ENCODE measurements at regions not wholly inside any gene's neighbourhood (a gene's known extent, or its start where the extent isn't known, plus 50 kb on each side); places are given as distances from the start of the nearest gene placed in this dataset.
"Not testable (repeated sequence)": the region's sequence is repeated elsewhere in the genome, so short reads cannot be mapped to it uniquely, and the experiment has no call there.

GRCh38 chr17:53630115-53630514 lies 192.6 kb upstream of the KIF2B start:
- no peak for DNase-seq
- no peaks in the 10 kb centered on the region for H3K36me3 Mint-ChIP-seq (ENCODE audit: low read depth)
- no peaks in the 10 kb centered on the region for H3K4me1 Mint-ChIP-seq (ENCODE audit: low read depth)
- no peak overlapping the region for H3K27ac Mint-ChIP-seq
- H3K4me3 Mint-ChIP-seq = no peak overlapping the region
- intact Hi-C loops (cut with micrococcal nuclease) = no loop called here
- no peaks in the 10 kb centered on the region for H3K27me3 Mint-ChIP-seq (ENCODE audit: low read depth)
- CTCF ChIA-PET = no interaction called here
- H3K9me3 Mint-ChIP-seq = peaks cover 6% of the 10 kb centered on the region

GRCh38 chr17:53629188-53629587 lies 193.5 kb upstream of the KIF2B start:
- intact Hi-C loops (cut with micrococcal nuclease) = no loop called here
- H3K4me3 Mint-ChIP-seq = no peak overlapping the region
- H3K27me3 Mint-ChIP-seq (ENCODE audit: low read depth) = no peaks in the 10 kb centered on the region
- no peaks in the 10 kb centered on the region for H3K36me3 Mint-ChIP-seq (ENCODE audit: low read depth)
- no peaks in the 10 kb centered on the region for H3K4me1 Mint-ChIP-seq (ENCODE audit: low read depth)
- CTCF ChIA-PET = no interaction called here
- H3K9me3 Mint-ChIP-seq = peaks cover 8% of the 10 kb centered on the region
- no peak for DNase-seq
- no peak overlapping the region for H3K27ac Mint-ChIP-seq

- no peaks in the 10 kb centered on the region for H3K27me3 Mint-ChIP-seq (ENCODE audit: low read depth)
- peaks cover 6% of the 10 kb centered on the region for H3K9me3 Mint-ChIP-seq
- no peak overlapping the region for H3K4me3 Mint-ChIP-seq
- no peaks in the 10 kb centered on the region for H3K4me1 Mint-ChIP-seq (ENCODE audit: low read depth)
- H3K36me3 Mint-ChIP-seq (ENCODE audit: low read depth) = no peaks in the 10 kb centered on the region
- intact Hi-C loops (cut with micrococcal nuclease) = no loop called here
- no peak overlapping the region for H3K27ac Mint-ChIP-seq
- CTCF ChIA-PET = no interaction called here
- no peak for DNase-seq
These were observed 194.7 kb upstream of the KIF2B start for GRCh38 chr17:53628011-53628410.

GRCh38 chr17:53627511-53627910 lies 195.2 kb upstream of the KIF2B start:
- Mint-ChIP-seq H3K27me3 (ENCODE audit: low read depth) (no peaks in the 10 kb centered on the region), H3K4me1 (ENCODE audit: low read depth) (no peaks in the 10 kb centered on the region), H3K4me3 (no peak overlapping the region), H3K27ac (no peak overlapping the region), H3K9me3 (peaks cover 5% of the 10 kb centered on the region), H3K36me3 (ENCODE audit: low read depth) (no peaks in the 10 kb centered on the region)
- CTCF ChIA-PET = no interaction called here
- no peak for DNase-seq
- intact Hi-C loops (cut with micrococcal nuclease) = no loop called here

- CTCF ChIA-PET = no interaction called here
- Mint-ChIP-seq H3K36me3 (ENCODE audit: low read depth) (no peaks in the 10 kb centered on the region), H3K27ac (no peak overlapping the region), H3K4me3 (no peak overlapping the region), H3K27me3 (ENCODE audit: low read depth) (no peaks in the 10 kb centered on the region), H3K4me1 (ENCODE audit: low read depth) (no peaks in the 10 kb centered on the region), H3K9me3 (peaks cover 5% of the 10 kb centered on the region)
- intact Hi-C loops (cut with micrococcal nuclease) = no loop called here
- DNase-seq = no peak
These were observed 196.4 kb upstream of the KIF2B start for GRCh38 chr17:53626286-53626685.

GRCh38 chr17:53619025-53619424 lies 203.7 kb upstream of the KIF2B start:
- H3K36me3 Mint-ChIP-seq (ENCODE audit: low read depth) = no peaks in the 10 kb centered on the region
- no peak overlapping the region for H3K27ac Mint-ChIP-seq
- no peak for DNase-seq
- H3K4me3 Mint-ChIP-seq = no peak overlapping the region
- peaks cover 2% of the 10 kb centered on the region for H3K9me3 Mint-ChIP-seq
- no peaks in the 10 kb centered on the region for H3K27me3 Mint-ChIP-seq (ENCODE audit: low read depth)
- intact Hi-C loops (cut with micrococcal nuclease) = no loop called here
- no peaks in the 10 kb centered on the region for H3K4me1 Mint-ChIP-seq (ENCODE audit: low read depth)
- CTCF ChIA-PET = interaction anchor here (0.6 kb wide), 1 partner anchor 1582 kb away, joined by 4 read pairs; no protein-coding TSS in a partner anchor

- H3K4me3 Mint-ChIP-seq; intact Hi-C loops (cut with micrococcal nuclease); H3K27ac Mint-ChIP-seq; H3K36me3 Mint-ChIP-seq (ENCODE audit: low read depth); CTCF ChIA-PET; H3K27me3 Mint-ChIP-seq (ENCODE audit: low read depth); H3K4me1 Mint-ChIP-seq (ENCODE audit: low read depth); DNase-seq: not testable (repeated sequence)
- peaks cover 22% of the 10 kb centered on the region for H3K9me3 Mint-ChIP-seq
These were observed 214.5 kb upstream of the KIF2B start for GRCh38 chr17:53608208-53608607.

GRCh38 chr17:53607475-53607874 lies 215.3 kb upstream of the KIF2B start:
- peaks cover 21% of the 10 kb centered on the region for H3K9me3 Mint-ChIP-seq
- no peak overlapping the region for H3K27ac Mint-ChIP-seq
- H3K36me3 Mint-ChIP-seq (ENCODE audit: low read depth) = no peaks in the 10 kb centered on the region
- CTCF ChIA-PET = no interaction called here
- intact Hi-C loops (cut with micrococcal nuclease) = no loop called here
- H3K4me3 Mint-ChIP-seq = no peak overlapping the region
- H3K4me1 Mint-ChIP-seq (ENCODE audit: low read depth) = no peaks in the 10 kb centered on the region
- DNase-seq = no peak
- no peaks in the 10 kb centered on the region for H3K27me3 Mint-ChIP-seq (ENCODE audit: low read depth)

GRCh38 chr17:53588317-53588716 lies 234.4 kb upstream of the KIF2B start:
- Mint-ChIP-seq H3K27ac (no peak overlapping the region), H3K36me3 (ENCODE audit: low read depth) (no peaks in the 10 kb centered on the region), H3K9me3 (peaks cover 9% of the 10 kb centered on the region), H3K4me3 (no peak overlapping the region), H3K4me1 (ENCODE audit: low read depth) (no peaks in the 10 kb centered on the region), H3K27me3 (ENCODE audit: low read depth) (no peaks in the 10 kb centered on the region)
- intact Hi-C loops (cut with micrococcal nuclease) = no loop called here
- CTCF ChIA-PET = no interaction called here
- DNase-seq = no peak

GRCh38 chr17:53574038-53574437 lies 248.7 kb upstream of the KIF2B start:
- Mint-ChIP-seq H3K27ac (no peak overlapping the region), H3K4me1 (ENCODE audit: low read depth) (no peaks in the 10 kb centered on the region), H3K4me3 (no peak overlapping the region), H3K27me3 (ENCODE audit: low read depth) (no peaks in the 10 kb centered on the region), H3K9me3 (no peaks in the 10 kb centered on the region), H3K36me3 (ENCODE audit: low read depth) (no peaks in the 10 kb centered on the region)
- CTCF ChIA-PET = no interaction called here
- intact Hi-C loops (cut with micrococcal nuclease) = no loop called here
- DNase-seq = no peak

GRCh38 chr17:53571342-53571741 lies 251.4 kb upstream of the KIF2B start:
- CTCF ChIA-PET = no interaction called here
- no peaks in the 10 kb centered on the region for H3K4me1 Mint-ChIP-seq (ENCODE audit: low read depth)
- H3K27ac Mint-ChIP-seq = no peak overlapping the region
- no peaks in the 10 kb centered on the region for H3K36me3 Mint-ChIP-seq (ENCODE audit: low read depth)
- no peaks in the 10 kb centered on the region for H3K27me3 Mint-ChIP-seq (ENCODE audit: low read depth)
- H3K9me3 Mint-ChIP-seq = no peaks in the 10 kb centered on the region
- intact Hi-C loops (cut with micrococcal nuclease) = no loop called here
- DNase-seq = no peak
- no peak overlapping the region for H3K4me3 Mint-ChIP-seq

GRCh38 chr17:53570731-53571130 lies 252.0 kb upstream of the KIF2B start:
- DNase-seq = no peak
- Mint-ChIP-seq H3K4me3 (no peak overlapping the region), H3K27ac (no peak overlapping the region), H3K27me3 (ENCODE audit: low read depth) (no peaks in the 10 kb centered on the region), H3K4me1 (ENCODE audit: low read depth) (no peaks in the 10 kb centered on the region), H3K36me3 (ENCODE audit: low read depth) (no peaks in the 10 kb centered on the region), H3K9me3 (no peaks in the 10 kb centered on the region)
- CTCF ChIA-PET = no interaction called here
- intact Hi-C loops (cut with micrococcal nuclease) = no loop called here

GRCh38 chr17:53560953-53561352 lies 261.8 kb upstream of the KIF2B start:
- Mint-ChIP-seq H3K27ac (no peak overlapping the region), H3K36me3 (ENCODE audit: low read depth) (no peaks in the 10 kb centered on the region), H3K27me3 (ENCODE audit: low read depth) (no peaks in the 10 kb centered on the region), H3K9me3 (peaks cover 4% of the 10 kb centered on the region), H3K4me1 (ENCODE audit: low read depth) (no peaks in the 10 kb centered on the region), H3K4me3 (no peak overlapping the region)
- CTCF ChIA-PET = no interaction called here
- intact Hi-C loops (cut with micrococcal nuclease) = no loop called here
- no peak for DNase-seq

GRCh38 chr17:53548252-53548651 lies 274.5 kb upstream of the KIF2B start:
- Mint-ChIP-seq H3K27ac (no peak overlapping the region), H3K4me1 (ENCODE audit: low read depth) (no peaks in the 10 kb centered on the region), H3K4me3 (no peak overlapping the region), H3K27me3 (ENCODE audit: low read depth) (no peaks in the 10 kb centered on the region), H3K36me3 (ENCODE audit: low read depth) (no peaks in the 10 kb centered on the region), H3K9me3 (no peaks in the 10 kb centered on the region)
- intact Hi-C loops (cut with micrococcal nuclease) = no loop called here
- CTCF ChIA-PET = no interaction called here
- no peak for DNase-seq

Measured in activated naive CD4-positive, alpha-beta T cell treated with anti-CD3 and anti-CD28 coated beads for 36 hours (primary cell).